IPS DF 6.9 (cell line): ENCODE measurements at regions not wholly inside any gene's neighbourhood (a gene's known extent, or its start where the extent isn't known, plus 50 kb on each side); places are given as distances from the start of the nearest gene placed in this dataset.

Source experiments
- DNase-seq: peaks from one replicate; pipeline ENCODE4 v3.0.0-alpha.2; 2013; ENCODE audit warnings: low read depth, low spot score
- H3K27ac ChIP-seq: one replicate; pipeline ENCODE4 v1.5.1; 2013; ENCODE audit warnings: low read length, control low read depth
- H3K27me3 ChIP-seq: 2 replicates; pipeline ENCODE4 v1.6.1; 2013; ENCODE audit warnings: mild to moderate bottlenecking, low read length; ENCODE audit not compliant: control insufficient read depth, insufficient read depth
- H3K36me3 ChIP-seq: 2 replicates; pipeline ENCODE4 v1.6.1; 2013; ENCODE audit warnings: low read length; ENCODE audit not compliant: control insufficient read depth, insufficient read depth
- H3K4me1 ChIP-seq: 2 replicates; pipeline ENCODE4 v1.6.1; 2013; ENCODE audit warnings: low read length; ENCODE audit not compliant: control insufficient read depth, insufficient read depth
- H3K4me3 ChIP-seq: 2 replicates; pipeline ENCODE4 v1.5.1; 2013; ENCODE audit warnings: mild to moderate bottlenecking, low read length
- H3K9me3 ChIP-seq: 2 replicates; pipeline ENCODE4 v1.6.1; 2013; ENCODE audit warnings: low read length, inconsistent platforms; ENCODE audit not compliant: control insufficient read depth, insufficient read depth
- whole genome bisulfite sequencing: extraction: QIAGEN DNeasy Blood & Tissue Kit; methylation state at CpG from one replicate; pipeline ENCODE4 v1.1.7; 2013; ENCODE audit warnings: mixed read lengths, missing lambda C conversion rate; ENCODE audit not compliant: insufficient read length, insufficient coverage; 5-methylcytosine and 5-hydroxymethylcytosine counted together

DNA sequence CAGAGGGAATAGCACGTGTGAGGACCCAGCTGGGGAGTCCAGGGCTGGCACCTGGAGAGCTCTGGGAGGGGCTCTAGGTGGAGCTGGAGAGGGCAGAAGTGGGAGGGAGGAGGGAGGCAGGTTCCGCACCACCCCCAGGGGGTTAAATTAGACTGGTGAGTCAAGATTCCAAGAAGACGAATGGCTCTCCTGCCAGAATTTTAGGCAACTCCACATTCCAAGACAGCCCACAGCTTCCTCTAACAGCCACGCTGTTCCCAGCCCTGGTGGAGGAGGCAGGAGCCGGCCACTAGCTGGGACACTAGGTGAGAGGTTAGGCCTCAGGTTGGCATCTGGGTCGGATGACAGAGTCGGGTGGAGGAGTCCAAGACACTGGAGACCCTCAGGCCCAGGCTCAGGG, 60.2 kb downstream of the TFAP2C start:
- DNase-seq, result no peak
- Histone ChIP-seq H3K27me3 (no peaks in the 10 kb centered on the region), H3K36me3 (no peaks in the 10 kb centered on the region), H3K27ac (no peak overlapping the region), H3K4me1 (peaks cover 2% of the 10 kb centered on the region; the same call in 1 of the 2 replicates), H3K4me3 (no peak overlapping the region), H3K9me3 (no peaks in the 10 kb centered on the region)
- no CpG with 5 or more reads among the region's 7 CpGs for WGBS

DNA sequence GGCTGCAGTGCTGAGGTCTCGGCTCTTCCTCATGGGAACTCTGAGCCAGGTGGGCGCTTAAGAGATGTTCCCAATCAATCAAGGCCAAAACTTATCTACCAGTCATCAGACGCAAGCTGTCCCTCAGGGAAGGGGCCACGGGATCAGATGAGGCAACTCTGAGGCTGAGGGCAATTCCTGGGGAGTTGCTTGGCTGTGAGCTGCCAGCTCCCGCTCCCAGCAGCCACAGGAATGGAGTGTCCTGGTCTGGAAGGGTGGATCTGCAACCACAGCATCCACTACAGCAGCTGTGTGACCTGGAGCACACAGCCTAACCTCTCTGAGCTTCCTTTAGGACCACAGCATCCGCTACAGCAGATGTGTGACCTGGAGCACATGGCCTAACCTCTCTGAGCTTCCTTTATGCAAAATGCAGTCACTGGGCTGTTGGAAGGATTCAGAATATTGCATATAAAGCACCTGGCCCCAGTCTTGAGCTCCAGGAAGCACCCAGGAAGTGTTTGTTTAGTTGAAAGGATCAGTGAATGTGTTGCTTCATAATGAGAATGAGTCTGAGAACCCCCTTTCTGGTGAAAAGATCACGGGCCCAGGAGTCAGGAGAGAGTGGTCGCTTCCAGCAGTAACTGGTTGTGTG, 60.9 kb downstream of the TFAP2C start:
- H3K36me3 ChIP-seq, result no peaks in the 10 kb centered on the region
- H3K4me1 ChIP-seq, result peaks cover 2% of the 10 kb centered on the region; the same call in 1 of the 2 replicates
- WGBS, result no CpG with 5 or more reads among the region's 8 CpGs
- H3K27me3 ChIP-seq, result no peaks in the 10 kb centered on the region
- no peak overlapping the region for H3K4me3 ChIP-seq
- DNase-seq, result no peak
- H3K9me3 ChIP-seq, result no peaks in the 10 kb centered on the region
- H3K27ac ChIP-seq, result no peak overlapping the region

DNA sequence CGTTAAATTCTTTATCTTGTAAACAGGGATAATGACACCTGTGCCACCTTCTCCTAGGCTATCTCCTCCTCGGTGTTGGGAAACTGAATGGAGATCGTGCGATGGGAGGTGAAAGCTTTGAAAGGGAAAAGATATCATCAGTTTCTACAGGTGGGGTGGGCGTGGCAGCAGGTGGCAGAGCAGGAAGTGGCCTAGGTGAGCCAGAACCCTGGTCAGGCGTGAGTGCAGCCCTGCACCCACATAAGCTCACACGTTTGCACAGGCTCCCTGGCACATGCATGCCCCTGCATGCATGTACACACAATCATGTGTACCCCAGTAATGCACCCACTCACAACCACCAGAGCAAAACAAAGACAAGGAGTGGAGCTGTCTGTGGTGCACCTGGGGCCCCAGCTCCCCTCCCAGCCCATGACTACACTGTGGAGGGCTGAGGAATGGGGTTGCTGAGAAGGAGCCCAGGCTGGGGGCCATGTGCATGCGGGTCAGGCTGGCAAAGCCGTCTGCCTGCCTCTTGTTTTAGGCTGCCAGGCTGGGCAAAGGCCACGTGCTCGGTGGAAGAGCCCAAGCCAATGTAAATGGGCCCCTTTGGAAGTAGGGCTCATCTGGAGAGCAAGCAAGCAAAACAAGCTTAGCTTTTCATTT, 61.5 kb downstream of the TFAP2C start:
- H3K9me3 ChIP-seq, result no peaks in the 10 kb centered on the region
- H3K27ac ChIP-seq, result no peak overlapping the region
- no CpG with 5 or more reads among the region's 11 CpGs for WGBS
- H3K4me1 ChIP-seq, result peaks cover 2% of the 10 kb centered on the region; the same call in 1 of the 2 replicates
- H3K4me3 ChIP-seq, result no peak overlapping the region
- no peaks in the 10 kb centered on the region for H3K36me3 ChIP-seq
- no peaks in the 10 kb centered on the region for H3K27me3 ChIP-seq
- DNase-seq, result no peak

DNA sequence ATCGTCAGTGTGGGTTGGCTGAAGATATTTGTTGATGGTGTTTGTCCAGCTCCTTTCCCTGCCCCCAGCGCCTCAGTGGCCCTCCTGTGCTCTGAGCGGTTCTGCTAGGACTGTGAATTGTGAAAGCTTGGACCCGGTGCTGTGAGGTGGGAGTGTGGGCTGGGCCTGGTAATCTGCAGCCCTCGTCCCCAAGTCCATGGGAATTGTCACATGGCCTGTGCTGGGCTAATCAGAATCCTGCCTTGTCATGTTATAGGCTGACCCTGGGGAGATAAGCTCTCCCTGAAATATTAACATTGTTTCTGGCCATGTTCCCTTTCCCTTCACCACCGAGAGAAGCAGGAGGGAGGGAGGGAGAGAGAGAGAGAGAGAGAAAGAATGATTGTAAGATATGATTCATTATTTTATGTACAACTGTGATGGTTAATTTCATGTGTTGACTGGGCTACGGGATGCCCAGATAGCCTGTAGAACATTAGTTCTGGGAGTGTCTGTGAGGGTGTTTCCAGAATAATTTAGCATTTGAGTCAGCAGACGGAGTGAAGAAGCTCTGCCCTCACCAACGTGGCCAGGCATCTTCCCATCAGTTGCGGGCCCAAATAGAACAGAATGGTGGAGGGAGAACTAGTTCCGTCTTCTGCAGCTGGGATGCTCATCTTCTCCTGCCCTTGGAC, 62.4 kb downstream of the TFAP2C start:
- Histone ChIP-seq H3K9me3 (no peaks in the 10 kb centered on the region), H3K36me3 (no peaks in the 10 kb centered on the region), H3K4me1 (peaks cover 2% of the 10 kb centered on the region; the same call in 1 of the 2 replicates), H3K4me3 (no peak overlapping the region), H3K27me3 (no peaks in the 10 kb centered on the region), H3K27ac (no peak overlapping the region)
- WGBS, result no CpG with 5 or more reads among the region's 11 CpGs
- no peak for DNase-seq

- H3K4me1 ChIP-seq, result peaks cover 2% of the 10 kb centered on the region; the same call in 1 of the 2 replicates
- no peaks in the 10 kb centered on the region for H3K9me3 ChIP-seq
- H3K4me3 ChIP-seq, result no peak overlapping the region
- no CpG with 5 or more reads among the region's 5 CpGs for WGBS
- no peaks in the 10 kb centered on the region for H3K27me3 ChIP-seq
- H3K27ac ChIP-seq, result no peak overlapping the region
- no peak for DNase-seq
- no peaks in the 10 kb centered on the region for H3K36me3 ChIP-seq
Measured at GRCh38 chr20:56693217-56693616, 64.1 kb downstream of the TFAP2C start.

- WGBS, result no CpG with 5 or more reads among the region's 11 CpGs
- H3K27me3 ChIP-seq, result no peaks in the 10 kb centered on the region
- no peak overlapping the region for H3K4me3 ChIP-seq
- no peaks in the 10 kb centered on the region for H3K4me1 ChIP-seq
- H3K27ac ChIP-seq, result no peak overlapping the region
- no peaks in the 10 kb centered on the region for H3K36me3 ChIP-seq
- H3K9me3 ChIP-seq, result no peaks in the 10 kb centered on the region
- no peak for DNase-seq
Measured at GRCh38 chr20:56697476-56697875, 68.4 kb downstream of the TFAP2C start.

- DNase-seq, result no peak
- H3K36me3 ChIP-seq, result no peaks in the 10 kb centered on the region
- no CpG with 5 or more reads among the region's 3 CpGs for WGBS
Measured at GRCh38 chr20:56698297-56698696, 69.2 kb downstream of the TFAP2C start.

DNA sequence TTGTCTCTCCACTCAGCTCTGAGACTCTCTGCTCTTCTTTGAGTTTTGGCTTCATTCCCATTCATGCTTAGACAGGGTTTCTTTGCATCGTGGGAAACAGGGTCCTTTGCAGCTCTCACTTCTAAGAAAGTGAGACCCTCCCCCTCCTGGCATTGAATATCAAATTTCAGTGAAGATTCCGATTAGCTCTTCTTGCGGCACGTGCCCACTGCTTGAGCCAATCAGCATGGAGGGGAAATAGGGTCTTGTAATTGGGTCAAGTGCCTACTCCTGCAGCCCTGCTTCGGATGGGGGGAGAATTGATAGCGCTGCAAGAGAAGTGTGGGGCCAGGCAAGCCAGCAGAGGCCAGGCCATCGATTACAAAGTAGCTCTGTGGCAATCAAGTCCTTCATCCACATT, 69.6 kb downstream of the TFAP2C start:
- no peaks in the 10 kb centered on the region for H3K9me3 ChIP-seq
- H3K36me3 ChIP-seq, result no peaks in the 10 kb centered on the region
- no peak overlapping the region for H3K4me3 ChIP-seq
- no peaks in the 10 kb centered on the region for H3K27me3 ChIP-seq
- DNase-seq, result no peak
- no peak overlapping the region for H3K27ac ChIP-seq
- WGBS, result no CpG with 5 or more reads among the region's 7 CpGs
- no peaks in the 10 kb centered on the region for H3K4me1 ChIP-seq

More at GRCh38 chr20:56698297-56698696, 69.2 kb downstream of the TFAP2C start:
- Histone ChIP-seq H3K27me3 (no peaks in the 10 kb centered on the region), H3K4me1 (no peaks in the 10 kb centered on the region), H3K27ac (no peak overlapping the region), H3K9me3 (no peaks in the 10 kb centered on the region), H3K4me3 (no peak overlapping the region)

GRCh38 chr20:56702931-56703840, 74.1 kb downstream of the TFAP2C start:
- no peaks in the 10 kb centered on the region for H3K36me3 ChIP-seq
- H3K9me3 ChIP-seq, result no peaks in the 10 kb centered on the region
- DNase-seq, result no peak
- no CpG with 5 or more reads among the region's 21 CpGs for WGBS
- no peak overlapping the region for H3K4me3 ChIP-seq
- H3K27ac ChIP-seq, result no peak overlapping the region
- H3K27me3 ChIP-seq, result no peaks in the 10 kb centered on the region
- H3K4me1 ChIP-seq, result no peaks in the 10 kb centered on the region

GRCh38 chr20:56706867-56707360, 77.8 kb downstream of the TFAP2C start:
- H3K4me3 ChIP-seq, result no peak overlapping the region
- no peaks in the 10 kb centered on the region for H3K36me3 ChIP-seq
- DNase-seq, result no peak
- WGBS, result no CpG with 5 or more reads among the region's 6 CpGs
- no peaks in the 10 kb centered on the region for H3K27me3 ChIP-seq
- no peaks in the 10 kb centered on the region for H3K9me3 ChIP-seq
- H3K4me1 ChIP-seq, result peaks cover 1% of the 10 kb centered on the region
- H3K27ac ChIP-seq, result no peak overlapping the region
